HG02970 (cell line): ENCODE measurements at regions not wholly inside any gene's neighbourhood (a gene's known extent, or its start where the extent isn't known, plus 50 kb on each side); places are given as distances from the start of the nearest gene placed in this dataset.
"Not testable (repeated sequence)": the region's sequence is repeated elsewhere in the genome, so short reads cannot be mapped to it uniquely, and the experiment has no call there.

Source experiments
- ATAC-seq: cut with Tn5 transposase; IDR thresholded peaks from one replicate; pipeline ENCODE4 v1.9.1; 2021; ENCODE audit warnings: mild to moderate bottlenecking, moderate library complexity, moderate number of reproducible peaks; ENCODE audit not compliant: unreplicated experiment, low FRiP score

GRCh38 chr9:26263478-26263877 lies 585.2 kb upstream of the TUSC1 start:
- no peak for ATAC-seq

DNA sequence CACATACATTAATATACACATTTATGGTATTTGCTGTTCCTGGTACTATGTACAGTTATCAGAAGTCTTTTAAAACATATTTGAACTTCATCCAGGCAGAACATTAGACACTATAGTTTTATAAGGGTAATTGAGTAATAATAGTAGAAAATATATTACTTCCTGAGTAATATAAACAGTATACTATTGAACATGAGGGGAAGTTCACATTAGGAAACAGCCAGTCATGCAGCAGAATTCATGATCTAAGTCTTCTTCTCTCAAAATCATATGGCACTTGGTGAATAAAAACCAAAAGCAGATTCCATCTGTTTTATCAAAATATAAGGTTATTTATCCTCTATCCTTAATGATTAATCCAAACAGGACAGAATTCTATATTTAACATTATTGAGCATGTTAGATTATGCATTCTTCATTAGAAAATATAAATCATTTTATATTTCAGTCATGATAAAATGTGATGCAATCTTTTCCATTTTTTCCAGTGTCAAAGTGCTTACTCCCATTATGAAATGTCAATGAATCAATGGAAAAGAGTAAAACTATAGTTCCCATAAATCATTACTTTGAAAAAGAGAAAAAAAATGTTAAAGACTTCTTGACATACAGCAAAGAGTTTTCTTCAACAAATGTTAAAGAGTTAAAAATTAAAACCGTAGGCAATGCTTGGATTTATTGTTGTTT lies 584.3 kb upstream of the TUSC1 start:
- ATAC-seq = no peak

DNA sequence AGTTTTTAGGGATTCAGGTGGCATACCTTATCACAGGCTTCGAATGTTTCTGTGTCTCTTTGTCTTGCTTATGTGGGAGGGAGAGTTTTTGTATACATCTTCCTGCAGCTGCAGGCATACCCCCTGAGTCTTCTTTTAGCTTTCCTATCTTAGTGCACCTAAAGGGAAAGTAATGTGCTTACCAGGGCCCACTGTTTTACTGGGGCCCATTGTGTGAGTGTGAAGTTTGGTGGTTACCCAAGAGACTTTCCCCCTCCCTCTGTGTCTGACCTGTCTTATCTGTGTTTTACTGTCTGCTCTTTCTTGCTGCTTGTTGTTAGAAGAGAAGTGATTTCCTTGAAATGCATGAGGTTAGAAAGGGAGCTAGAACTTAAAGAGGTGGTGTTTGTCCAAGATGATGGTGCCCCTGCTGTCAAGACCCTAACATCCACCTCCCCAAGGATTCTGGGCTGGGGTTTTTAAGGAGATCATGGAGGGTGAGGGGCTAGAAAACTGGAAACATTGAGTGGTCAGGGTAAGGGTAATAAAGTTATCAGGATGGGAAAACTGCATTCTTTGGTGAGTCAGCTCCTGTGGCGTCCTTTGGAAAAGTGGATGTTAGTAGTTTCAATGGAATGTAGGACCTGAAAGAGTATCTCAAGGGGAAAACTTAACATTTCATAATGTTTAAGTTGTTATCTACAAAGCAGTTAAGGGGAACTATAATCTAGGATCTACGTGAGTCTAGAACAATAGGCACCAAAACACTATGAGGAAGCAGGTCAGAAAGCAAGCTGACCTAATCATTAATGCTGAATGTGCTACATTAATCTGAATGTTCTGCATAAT lies 583.5 kb upstream of the TUSC1 start:
- no peak for ATAC-seq

- ATAC-seq = no peak
These were observed 582.0 kb upstream of the TUSC1 start for GRCh38 chr9:26260238-26260637.

- no peak for ATAC-seq
These were observed 569.6 kb upstream of the TUSC1 start for GRCh38 chr9:26247861-26248260.

DNA sequence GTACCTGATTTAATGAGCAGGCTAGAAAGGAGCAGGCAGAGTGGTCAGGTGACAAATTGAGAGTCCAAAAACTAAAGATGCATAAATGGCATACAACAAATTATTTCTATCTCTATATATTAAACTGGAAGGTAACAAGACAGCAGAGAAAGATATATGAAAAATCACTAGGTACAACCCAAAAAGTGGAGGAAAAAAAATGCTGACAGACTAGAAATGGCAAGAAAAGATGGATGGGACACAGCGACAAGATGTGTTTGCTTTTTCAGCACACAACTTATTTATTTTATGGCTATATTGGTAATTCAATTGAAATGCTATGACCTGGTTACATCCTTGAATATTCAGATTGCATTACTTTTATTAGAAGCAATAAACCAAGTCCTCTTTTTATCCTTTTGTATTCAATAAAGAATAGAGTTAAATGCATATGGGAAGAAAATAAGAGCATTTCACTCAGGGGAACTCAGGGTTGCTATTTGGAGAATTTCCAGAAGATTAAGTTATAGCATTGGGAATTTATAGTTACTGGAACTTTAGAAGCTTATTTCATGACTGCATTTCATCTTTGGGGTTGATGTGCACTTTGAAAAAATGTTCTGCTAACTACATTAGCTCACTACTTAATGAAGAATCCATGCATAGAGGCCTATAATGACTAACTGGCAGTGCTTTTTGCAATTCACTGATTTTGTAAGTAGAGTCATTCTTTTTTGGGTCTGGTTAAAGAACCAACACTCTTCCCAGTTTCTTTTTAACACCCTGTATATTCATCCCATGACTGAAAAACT lies 566.6 kb upstream of the TUSC1 start:
- no peak for ATAC-seq

DNA sequence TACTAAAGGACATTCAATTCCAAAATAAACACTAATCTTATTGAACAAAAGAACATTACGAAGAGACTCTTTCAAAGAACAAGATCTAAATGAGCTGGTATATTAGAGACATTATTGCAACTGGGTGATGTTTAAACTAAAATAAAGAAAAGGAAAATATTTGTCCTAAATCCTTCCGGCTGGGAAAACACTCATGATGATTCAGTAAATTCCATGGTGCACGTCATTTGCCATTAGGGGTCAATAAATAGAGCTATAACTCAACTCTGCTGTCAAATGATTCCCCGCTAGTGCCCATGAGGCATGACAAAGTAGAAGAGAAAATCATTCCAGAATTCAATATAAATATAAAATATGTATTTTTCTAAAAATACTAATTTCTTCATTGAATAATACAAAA lies 565.5 kb upstream of the TUSC1 start:
- ATAC-seq = no peak

GRCh38 chr9:26243029-26243697 lies 564.9 kb upstream of the TUSC1 start:
- no peak for ATAC-seq

DNA sequence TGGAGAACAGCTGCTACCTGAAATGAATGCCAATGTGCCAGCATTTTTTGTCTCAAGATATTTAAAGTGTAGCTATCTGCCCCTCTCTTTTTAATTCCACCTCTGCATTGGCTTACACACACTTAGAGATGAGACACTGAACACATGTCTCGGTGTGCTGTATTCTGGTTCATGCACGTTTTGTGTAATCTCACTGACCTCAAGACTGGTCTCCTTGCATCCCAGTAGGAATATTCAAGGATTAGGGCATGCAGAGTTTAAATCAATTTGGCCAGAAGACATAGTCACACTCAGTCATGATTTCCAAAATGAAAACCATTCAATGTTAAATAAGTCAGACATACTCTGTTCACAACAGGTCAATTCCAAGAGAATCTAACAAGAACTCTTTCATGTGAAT lies 561.8 kb upstream of the TUSC1 start:
- ATAC-seq = no peak

GRCh38 chr9:26237256-26237655 lies 559.0 kb upstream of the TUSC1 start:
- ATAC-seq = no peak

- ATAC-seq = no peak
These were observed 556.6 kb upstream of the TUSC1 start for GRCh38 chr9:26234865-26235264.

DNA sequence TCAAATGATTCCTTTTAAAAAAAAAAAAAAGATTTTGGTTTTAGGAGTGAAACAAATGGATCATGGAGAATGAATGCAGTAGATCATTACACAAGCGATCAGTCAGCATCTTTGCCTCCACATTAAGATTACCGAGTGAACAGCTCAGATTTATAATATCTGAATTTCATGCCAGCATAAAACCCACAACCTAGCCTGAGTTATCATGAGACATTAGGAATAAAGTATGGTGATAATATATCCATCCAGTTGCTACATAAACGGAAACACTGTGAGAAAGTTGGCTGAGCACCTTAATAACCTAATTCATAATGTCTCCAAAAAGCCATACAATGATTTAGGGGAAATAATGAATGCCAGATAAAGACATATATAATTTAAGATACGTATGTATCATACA lies 553.1 kb upstream of the TUSC1 start:
- no peak for ATAC-seq

DNA sequence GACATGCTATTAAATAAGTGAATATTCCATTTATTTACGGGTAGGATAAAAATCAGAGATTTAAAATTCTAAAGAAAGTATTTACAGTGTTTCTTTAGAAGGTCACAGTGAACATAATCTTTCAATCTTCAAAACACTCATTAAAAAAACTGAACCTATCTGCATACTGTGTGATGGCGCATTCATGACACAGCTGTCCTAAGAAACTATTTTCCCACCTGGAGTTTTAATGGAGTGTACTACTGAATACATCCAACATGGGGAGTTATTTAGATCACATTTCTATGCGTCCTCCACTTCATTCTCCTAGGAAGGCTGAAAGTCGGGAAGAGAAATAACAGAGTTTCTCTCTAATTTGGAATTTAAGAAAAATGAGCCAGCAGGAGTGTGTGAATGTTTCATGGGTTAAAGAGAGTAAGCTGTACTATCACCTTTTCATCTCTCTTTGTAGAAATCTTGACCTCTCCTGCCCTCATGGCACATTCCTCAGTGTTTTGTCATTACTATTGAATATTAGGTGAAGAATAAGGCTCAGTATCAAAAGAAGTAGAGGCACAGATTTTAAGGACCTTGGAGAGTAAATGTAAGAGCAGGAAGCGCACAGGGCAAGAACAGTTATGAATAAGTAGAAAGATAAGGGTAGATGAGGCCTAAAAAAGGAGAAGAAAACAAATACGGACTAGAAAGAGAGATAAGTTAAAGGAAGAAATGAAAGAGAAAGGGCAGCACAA lies 551.2 kb upstream of the TUSC1 start:
- no peak for ATAC-seq

GRCh38 chr9:26228273-26228672 lies 550.0 kb upstream of the TUSC1 start:
- no peak for ATAC-seq

DNA sequence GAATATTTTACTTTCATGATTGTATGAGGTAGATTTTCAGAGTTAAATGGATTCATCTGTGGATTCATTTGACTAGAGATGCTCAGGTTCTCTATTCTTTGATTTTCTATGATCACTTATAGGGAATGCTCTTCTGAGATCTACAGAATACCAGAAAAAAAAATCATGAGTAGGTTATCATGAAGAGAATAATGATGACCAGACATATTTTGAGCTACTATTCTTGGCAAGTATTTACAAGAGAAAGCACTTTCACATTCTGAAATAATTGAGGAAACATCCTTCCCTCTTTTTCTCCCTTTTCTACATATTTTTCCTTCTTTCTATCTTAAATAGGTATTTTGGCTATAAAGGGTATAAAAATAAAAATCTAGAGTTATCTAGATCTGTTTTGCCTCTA lies 543.0 kb upstream of the TUSC1 start:
- ATAC-seq = no peak

GRCh38 chr9:26220367-26220766 lies 542.1 kb upstream of the TUSC1 start:
- ATAC-seq = no peak

- no peak for ATAC-seq
These were observed 541.7 kb upstream of the TUSC1 start for GRCh38 chr9:26219961-26220360.

DNA sequence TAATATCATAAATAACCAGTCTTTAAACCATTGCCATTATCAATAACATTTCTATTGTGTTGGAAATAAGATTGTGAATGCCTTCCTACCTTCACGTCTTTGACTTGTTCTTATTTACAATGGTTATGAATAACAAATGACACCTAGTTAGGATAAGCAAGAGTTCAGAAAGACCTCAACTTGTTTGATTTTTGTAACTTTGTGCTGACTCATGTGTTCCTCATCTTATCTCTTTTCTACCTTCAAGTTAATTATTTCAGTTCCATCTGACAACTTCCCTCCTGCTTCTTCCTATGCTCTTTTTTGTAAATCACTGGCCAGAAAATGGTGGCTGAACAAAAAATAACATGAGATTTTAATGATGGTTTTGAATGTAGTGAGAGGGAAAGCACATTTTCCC lies 538.5 kb upstream of the TUSC1 start:
- no peak for ATAC-seq

- not testable (repeated sequence) for ATAC-seq
These were observed 536.6 kb upstream of the TUSC1 start for GRCh38 chr9:26214713-26215444.
